ENCODE measurements at regions not wholly inside any gene's neighbourhood (a gene's known extent, or its start where the extent isn't known, plus 50 kb on each side); places are given as distances from the start of the nearest gene placed in this dataset.

- Mint-ChIP-seq H3K36me3 (no peaks in the 10 kb centered on the region), H3K4me3 (no peak overlapping the region), H3K4me1 (no peaks in the 10 kb centered on the region), H3K27ac (no peak overlapping the region), H3K27me3 (peaks cover 7 to 9% of the 10 kb centered on the region in 2 donors), H3K9me3 (no peaks in the 10 kb centered on the region)
- Histone ChIP-seq H3K27me3 (ENCODE audit: insufficient read depth, low read length) (no peaks in the 10 kb centered on the region), H3K4me1 (ENCODE audit: insufficient read depth, low read length) (no peaks in the 10 kb centered on the region), H3K27ac (ENCODE audit: low read depth, low read length) (no peak overlapping the region), H3K4me3 (ENCODE audit: low read length in 2 of 2) (no peak overlapping the region), H3K36me3 (ENCODE audit: insufficient read depth, low read length) (no peaks in the 10 kb centered on the region), H3K9me3 (ENCODE audit: control insufficient read depth in 1 of 2, low read length in 2 of 2) (no peaks in the 10 kb centered on the region)
- CTCF ChIA-PET (ENCODE audit: partially characterized antibody), result no interaction called here
- POLR2A ChIA-PET (ENCODE audit: partially characterized antibody), result no interaction called here
- intact Hi-C loops (cut with micrococcal nuclease), result no loop called here
- no peak for DNase-seq
Observed at GRCh38 chr1:175857756-175858155, 114.4 kb upstream of the TNR start.

- Histone ChIP-seq H3K27me3 (ENCODE audit: insufficient read depth, low read length) (no peaks in the 10 kb centered on the region), H3K4me3 (ENCODE audit: low read length in 2 of 2) (no peak overlapping the region), H3K4me1 (ENCODE audit: insufficient read depth, low read length) (no peaks in the 10 kb centered on the region), H3K9me3 (ENCODE audit: control insufficient read depth in 1 of 2, low read length in 2 of 2) (no peaks in the 10 kb centered on the region), H3K36me3 (ENCODE audit: insufficient read depth, low read length) (no peaks in the 10 kb centered on the region), H3K27ac (ENCODE audit: low read depth, low read length) (no peak overlapping the region)
- Mint-ChIP-seq H3K9me3 (peaks cover 0 to 1% (median 0%) of the 10 kb centered on the region in 8 donors), H3K4me1 (no peaks in the 10 kb centered on the region), H3K27ac (no peak overlapping the region), H3K27me3 (peaks cover 3 to 13% of the 10 kb centered on the region in 2 donors), H3K4me3 (no peak overlapping the region), H3K36me3 (no peaks in the 10 kb centered on the region)
- DNase-seq, result no peak
- ChIA-PET CTCF (ENCODE audit: partially characterized antibody) (no interaction called here), POLR2A (ENCODE audit: partially characterized antibody) (no interaction called here)
- intact Hi-C loops (cut with micrococcal nuclease), result no loop called here
Observed at GRCh38 chr1:175853681-175854080, 110.3 kb upstream of the TNR start.

- H3K27ac ChIP-seq (ENCODE audit: low read depth, low read length), result no peak overlapping the region
- DNase-seq, result no peak
- Mint-ChIP-seq H3K36me3 (no peaks in the 10 kb centered on the region), H3K4me3 (no peak overlapping the region), H3K27me3 (peaks cover 3 to 14% of the 10 kb centered on the region in 2 donors), H3K4me1 (no peaks in the 10 kb centered on the region), H3K9me3 (peaks cover 0 to 2% (median 0%) of the 10 kb centered on the region in 8 donors), H3K27ac (no peak overlapping the region)
- no peaks in the 10 kb centered on the region for H3K27me3 ChIP-seq (ENCODE audit: insufficient read depth, low read length)
- no peak overlapping the region for H3K4me3 ChIP-seq (ENCODE audit: low read length in 2 of 2)
- intact Hi-C loops (cut with micrococcal nuclease), result no loop called here
- H3K9me3 ChIP-seq (ENCODE audit: control insufficient read depth in 1 of 2, low read length in 2 of 2), result no peaks in the 10 kb centered on the region
- ChIA-PET POLR2A (ENCODE audit: partially characterized antibody) (no interaction called here), CTCF (ENCODE audit: partially characterized antibody) (no interaction called here)
- no peaks in the 10 kb centered on the region for H3K4me1 ChIP-seq (ENCODE audit: insufficient read depth, low read length)
- no peaks in the 10 kb centered on the region for H3K36me3 ChIP-seq (ENCODE audit: insufficient read depth, low read length)
Observed at GRCh38 chr1:175851749-175852148, 108.4 kb upstream of the TNR start.

- Mint-ChIP-seq H3K27ac (no peak overlapping the region), H3K36me3 (no peaks in the 10 kb centered on the region), H3K27me3 (peaks cover 9 to 10% of the 10 kb centered on the region in 2 donors), H3K4me3 (no peak overlapping the region), H3K9me3 (peaks cover 0 to 8% (median 4%) of the 10 kb centered on the region in 8 donors), H3K4me1 (no peaks in the 10 kb centered on the region)
- Histone ChIP-seq H3K9me3 (ENCODE audit: control insufficient read depth in 1 of 2, low read length in 2 of 2) (no peaks in the 10 kb centered on the region), H3K4me3 (ENCODE audit: low read length in 2 of 2) (no peak overlapping the region), H3K27ac (ENCODE audit: low read depth, low read length) (no peak overlapping the region), H3K36me3 (ENCODE audit: insufficient read depth, low read length) (no peaks in the 10 kb centered on the region), H3K27me3 (ENCODE audit: insufficient read depth, low read length) (no peaks in the 10 kb centered on the region), H3K4me1 (ENCODE audit: insufficient read depth, low read length) (no peaks in the 10 kb centered on the region)
- POLR2A ChIA-PET (ENCODE audit: partially characterized antibody), result no interaction called here
- CTCF ChIA-PET (ENCODE audit: partially characterized antibody), result no interaction called here
- no peak for DNase-seq
- intact Hi-C loops (cut with micrococcal nuclease), result no loop called here
Observed at GRCh38 chr1:175848329-175848728, 104.9 kb upstream of the TNR start.

GRCh38 chr1:175845985-175846384 lies 102.6 kb upstream of the TNR start:
- H3K4me1 ChIP-seq (ENCODE audit: insufficient read depth, low read length), result no peaks in the 10 kb centered on the region
- Mint-ChIP-seq H3K4me1 (no peaks in the 10 kb centered on the region), H3K4me3 (no peak overlapping the region), H3K9me3 (peaks cover 0 to 11% (median 6%) of the 10 kb centered on the region in 8 donors), H3K36me3 (no peaks in the 10 kb centered on the region), H3K27me3 (peaks cover 8% of the 10 kb centered on the region in 2 donors), H3K27ac (no peak overlapping the region)
- no peaks in the 10 kb centered on the region for H3K9me3 ChIP-seq (ENCODE audit: control insufficient read depth in 1 of 2, low read length in 2 of 2)
- intact Hi-C loops (cut with micrococcal nuclease), result no loop called here
- ChIA-PET CTCF (ENCODE audit: partially characterized antibody) (interaction anchor here (1.1 kb wide), 1 partner anchor 694 kb away, joined by 3 read pairs; no protein-coding TSS in a partner anchor), POLR2A (ENCODE audit: partially characterized antibody) (no interaction called here)
- DNase-seq, result no peak
- no peaks in the 10 kb centered on the region for H3K27me3 ChIP-seq (ENCODE audit: insufficient read depth, low read length)
- H3K4me3 ChIP-seq (ENCODE audit: low read length in 2 of 2), result no peak overlapping the region
- H3K36me3 ChIP-seq (ENCODE audit: insufficient read depth, low read length), result no peaks in the 10 kb centered on the region
- H3K27ac ChIP-seq (ENCODE audit: low read depth, low read length), result no peak overlapping the region

GRCh38 chr1:175845338-175845737 lies 101.9 kb upstream of the TNR start:
- ChIA-PET POLR2A (ENCODE audit: partially characterized antibody) (no interaction called here), CTCF (ENCODE audit: partially characterized antibody) (no interaction called here)
- Mint-ChIP-seq H3K36me3 (no peaks in the 10 kb centered on the region), H3K9me3 (peaks cover 0 to 11% (median 5%) of the 10 kb centered on the region in 8 donors), H3K4me1 (no peaks in the 10 kb centered on the region), H3K4me3 (no peak overlapping the region), H3K27me3 (peaks cover 7 to 8% of the 10 kb centered on the region in 2 donors), H3K27ac (no peak overlapping the region)
- no peaks in the 10 kb centered on the region for H3K4me1 ChIP-seq (ENCODE audit: insufficient read depth, low read length)
- no peak overlapping the region for H3K27ac ChIP-seq (ENCODE audit: low read depth, low read length)
- H3K9me3 ChIP-seq (ENCODE audit: control insufficient read depth in 1 of 2, low read length in 2 of 2), result no peaks in the 10 kb centered on the region
- H3K36me3 ChIP-seq (ENCODE audit: insufficient read depth, low read length), result no peaks in the 10 kb centered on the region
- no peak overlapping the region for H3K4me3 ChIP-seq (ENCODE audit: low read length in 2 of 2)
- no peak for DNase-seq
- intact Hi-C loops (cut with micrococcal nuclease), result no loop called here
- no peaks in the 10 kb centered on the region for H3K27me3 ChIP-seq (ENCODE audit: insufficient read depth, low read length)

- H3K4me1 ChIP-seq (ENCODE audit: insufficient read depth, low read length), result no peaks in the 10 kb centered on the region
- no peaks in the 10 kb centered on the region for H3K36me3 Mint-ChIP-seq
- H3K4me3 Mint-ChIP-seq, result no peak overlapping the region
- H3K36me3 ChIP-seq (ENCODE audit: insufficient read depth, low read length), result no peaks in the 10 kb centered on the region
- H3K27me3 ChIP-seq (ENCODE audit: insufficient read depth, low read length), result no peaks in the 10 kb centered on the region
- H3K27ac Mint-ChIP-seq, result no peak overlapping the region
- intact Hi-C loops (cut with micrococcal nuclease), result no loop called here
- H3K9me3 ChIP-seq (ENCODE audit: control insufficient read depth in 1 of 2, low read length in 2 of 2), result no peaks in the 10 kb centered on the region
- H3K9me3 Mint-ChIP-seq, result peaks cover 0 to 11% (median 5%) of the 10 kb centered on the region in 8 donors
- POLR2A ChIA-PET (ENCODE audit: partially characterized antibody), result no interaction called here
- H3K4me1 Mint-ChIP-seq, result no peaks in the 10 kb centered on the region
- no peak overlapping the region for H3K27ac ChIP-seq (ENCODE audit: low read depth, low read length)
- H3K27me3 Mint-ChIP-seq, result peaks cover 7 to 11% of the 10 kb centered on the region in 2 donors
- DNase-seq, result no peak
- H3K4me3 ChIP-seq (ENCODE audit: low read length in 2 of 2), result no peak overlapping the region
- CTCF ChIA-PET (ENCODE audit: partially characterized antibody), result no interaction called here
Observed at GRCh38 chr1:175844877-175845276, 101.5 kb upstream of the TNR start.

GRCh38 chr1:175842550-175842949 lies 99.2 kb upstream of the TNR start:
- no peak overlapping the region for H3K4me3 ChIP-seq (ENCODE audit: low read length in 2 of 2)
- no peak for DNase-seq
- no peak overlapping the region for H3K4me3 Mint-ChIP-seq
- ChIA-PET CTCF (ENCODE audit: partially characterized antibody) (no interaction called here), POLR2A (ENCODE audit: partially characterized antibody) (no interaction called here)
- no peaks in the 10 kb centered on the region for H3K27me3 ChIP-seq (ENCODE audit: insufficient read depth, low read length)
- H3K4me1 Mint-ChIP-seq, result no peaks in the 10 kb centered on the region
- H3K4me1 ChIP-seq (ENCODE audit: insufficient read depth, low read length), result no peaks in the 10 kb centered on the region
- no peak overlapping the region for H3K27ac Mint-ChIP-seq
- no peaks in the 10 kb centered on the region for H3K9me3 ChIP-seq (ENCODE audit: control insufficient read depth in 1 of 2, low read length in 2 of 2)
- no peaks in the 10 kb centered on the region for H3K36me3 Mint-ChIP-seq
- intact Hi-C loops (cut with micrococcal nuclease), result no loop called here
- H3K27me3 Mint-ChIP-seq, result peaks cover 4 to 13% of the 10 kb centered on the region in 2 donors
- peaks cover 0 to 16% (median 5%) of the 10 kb centered on the region in 8 donors for H3K9me3 Mint-ChIP-seq
- H3K27ac ChIP-seq (ENCODE audit: low read depth, low read length), result no peak overlapping the region
- H3K36me3 ChIP-seq (ENCODE audit: insufficient read depth, low read length), result no peaks in the 10 kb centered on the region

Data from CD4-positive, alpha-beta memory T cell (primary cell).